Central memory CD4-positive, alpha-beta T cell (primary cell): ENCODE measurements at regions not wholly inside any gene's neighbourhood (a gene's known extent, or its start where the extent isn't known, plus 50 kb on each side); places are given as distances from the start of the nearest gene placed in this dataset.
"Not testable (repeated sequence)": the region's sequence is repeated elsewhere in the genome, so short reads cannot be mapped to it uniquely, and the experiment has no call there.

ENCODE experiments used
- DNase-seq: peaks from one replicate; pipeline ENCODE4 v3.0.0; 2022

DNA sequence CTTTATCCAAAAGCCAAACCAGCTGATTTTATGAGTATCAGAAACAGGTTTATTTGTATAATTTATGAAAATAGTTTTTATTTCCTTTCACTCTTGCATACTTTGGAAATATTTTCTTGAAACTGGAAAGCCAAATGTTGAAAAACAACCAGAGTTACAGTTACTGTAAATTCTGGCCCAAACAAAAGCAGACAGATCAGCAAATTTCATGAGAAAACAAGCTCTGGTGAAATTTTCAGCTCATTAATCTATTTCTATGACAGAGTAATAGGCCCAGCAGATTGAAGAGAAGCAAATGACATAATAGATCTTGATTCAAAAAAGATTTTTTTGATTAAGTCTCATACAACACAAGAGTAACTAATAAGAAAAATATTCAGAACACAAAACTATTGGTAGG is 182.7 kb downstream of the ENC1 start:
- no peak for DNase-seq

DNA sequence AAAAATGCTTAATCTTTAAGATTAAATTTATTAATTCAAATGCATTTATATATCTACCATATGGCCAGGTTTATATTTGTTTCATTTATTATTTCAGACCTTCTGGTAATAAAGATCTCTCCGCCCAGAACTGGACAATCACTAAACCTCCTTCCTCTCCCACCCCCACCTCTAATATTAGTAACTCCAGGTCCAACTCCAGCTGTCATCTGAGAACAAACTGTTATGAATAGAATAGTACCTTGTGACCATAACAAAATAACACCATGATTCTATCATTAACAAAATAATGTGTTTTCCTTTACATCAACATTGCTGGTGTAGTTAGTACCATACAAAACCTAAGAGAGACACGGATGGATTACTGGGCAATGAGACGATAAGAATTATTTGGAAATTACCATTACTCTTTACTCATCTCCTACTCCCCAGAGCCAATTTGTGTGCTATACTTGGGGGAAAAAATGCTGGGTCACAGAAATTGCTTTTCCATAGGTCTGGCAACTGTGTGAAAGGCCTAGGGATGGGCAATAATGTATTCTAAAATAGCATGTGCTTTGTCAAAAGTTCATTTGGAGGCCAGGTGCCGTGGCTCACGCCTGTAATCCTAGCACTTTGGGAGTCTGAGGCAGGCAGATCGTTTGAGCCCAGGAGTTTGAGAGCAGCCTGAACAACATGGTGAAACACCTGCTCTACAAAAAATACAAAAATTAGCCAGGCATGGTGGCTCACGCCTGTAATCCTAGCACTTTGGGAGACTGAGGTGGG is 186.1 kb downstream of the ENC1 start:
- no peak for DNase-seq

DNA sequence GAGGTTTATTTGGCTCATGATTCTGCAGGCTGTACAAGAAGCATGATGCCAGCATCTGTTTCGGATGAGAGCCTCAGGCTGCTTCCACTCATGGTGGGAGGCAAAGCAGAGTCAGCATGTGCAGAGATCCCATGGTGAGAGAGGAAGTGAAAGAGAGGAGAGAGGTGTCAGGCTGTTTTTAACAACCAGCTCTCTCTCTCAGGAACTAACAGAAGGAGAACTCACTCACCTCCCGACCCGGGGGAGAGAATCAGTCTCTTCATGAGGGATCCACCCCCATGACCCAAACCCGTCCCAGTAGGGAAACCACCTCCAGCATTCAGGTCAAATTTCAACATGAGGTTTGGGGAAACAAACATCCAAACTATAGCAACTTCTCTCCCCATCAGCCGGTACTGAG is 187.7 kb downstream of the ENC1 start:
- no peak for DNase-seq

DNA sequence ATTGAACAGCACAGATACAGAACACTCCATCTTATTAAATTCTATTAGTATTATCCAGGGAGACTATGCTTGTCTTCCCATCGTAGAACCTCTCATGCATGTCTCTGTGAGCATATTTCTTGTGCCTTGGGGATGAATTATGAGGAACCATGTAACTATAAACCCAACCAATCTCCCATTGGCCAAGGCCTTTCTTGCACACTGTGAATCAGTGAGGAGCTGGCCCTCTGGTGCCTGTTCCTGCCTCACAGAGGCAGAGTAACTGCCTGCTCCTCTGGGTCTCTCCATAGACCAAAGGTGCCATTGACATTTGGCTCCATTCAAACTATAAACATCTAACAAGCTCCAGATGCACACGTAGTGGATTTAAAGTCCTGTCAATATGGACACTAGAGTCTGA is 190.4 kb downstream of the ENC1 start:
- DNase-seq: no peak

DNA sequence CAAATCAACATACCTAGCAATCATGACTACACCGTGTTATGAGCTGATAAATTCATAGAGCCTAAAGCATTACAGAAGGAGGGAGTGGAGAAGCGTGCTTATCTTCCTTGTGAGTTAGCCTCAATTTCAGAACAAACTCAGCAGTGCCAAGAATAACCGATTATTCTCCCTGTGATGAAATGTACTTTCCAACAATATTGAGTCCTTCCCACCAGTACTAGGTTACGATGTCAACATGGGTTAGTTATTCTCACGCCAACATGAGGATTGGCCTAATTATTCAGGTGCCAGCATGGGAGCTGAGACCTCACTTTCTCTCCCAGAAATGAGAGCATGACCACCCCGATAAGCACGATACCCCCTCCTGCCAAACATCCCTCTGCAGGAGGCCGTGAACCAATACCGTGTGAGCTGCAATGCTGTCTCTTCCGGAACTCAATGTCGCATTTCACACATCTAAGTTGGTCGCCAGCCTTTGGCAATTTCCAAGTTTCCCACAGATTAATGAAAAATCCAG is 193.7 kb downstream of the ENC1 start:
- DNase-seq: no peak

DNA sequence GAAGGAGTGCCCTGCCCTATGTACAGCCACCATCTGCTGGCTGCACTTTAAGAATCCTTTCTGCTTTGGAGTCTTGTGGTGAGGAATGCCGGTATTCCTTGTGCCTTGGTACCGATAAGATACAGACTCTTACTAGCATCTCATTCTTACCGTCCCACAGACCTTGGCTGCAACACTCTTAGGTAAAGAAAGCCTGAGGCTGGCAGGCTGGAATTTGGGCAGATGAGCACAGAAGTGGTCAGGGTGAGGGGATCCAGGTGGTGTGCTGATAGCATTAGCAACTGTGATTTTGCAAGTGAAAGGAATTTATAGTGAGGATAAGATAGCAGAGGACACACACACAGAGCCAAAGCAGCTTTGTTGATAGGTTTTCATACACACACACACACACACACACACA is 198.1 kb downstream of the ENC1 start:
- no peak for DNase-seq

DNA sequence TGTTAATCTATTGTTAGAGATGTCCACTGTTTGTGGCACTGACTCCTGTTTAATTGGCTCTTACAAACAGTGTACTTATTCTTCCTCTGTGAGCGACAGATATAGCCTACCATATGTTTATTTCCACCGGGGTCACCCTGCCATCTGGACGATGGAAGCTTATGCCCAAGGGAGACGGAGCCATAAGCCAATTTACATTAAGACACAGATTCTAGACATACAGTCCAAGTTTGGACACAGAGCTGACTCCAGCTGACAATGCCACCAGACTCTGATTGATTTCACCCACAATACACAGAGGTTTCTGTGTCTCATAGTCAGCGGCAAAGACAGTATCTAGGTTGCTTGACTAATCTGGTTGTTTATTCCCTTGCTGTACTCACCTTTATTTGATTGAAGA is 198.9 kb downstream of the ENC1 start:
- no peak for DNase-seq

DNA sequence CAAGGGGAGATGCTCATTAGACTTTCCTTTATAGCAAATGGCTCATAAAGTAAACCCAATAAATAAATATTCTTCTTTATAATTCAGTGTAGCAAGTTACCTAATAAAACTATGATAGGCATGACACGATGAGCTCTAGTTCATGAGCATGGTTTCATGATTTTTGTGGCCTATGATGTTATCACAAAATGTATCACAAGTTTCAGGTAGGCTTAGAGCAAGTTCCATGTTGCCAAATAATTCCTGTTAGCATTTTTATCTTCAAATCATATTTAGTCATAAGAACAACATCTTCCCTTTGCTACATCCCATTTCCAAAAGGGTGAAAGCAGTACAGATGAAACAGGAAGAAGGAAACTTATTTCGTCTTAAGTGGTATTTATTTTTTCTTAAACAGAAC is 200.2 kb downstream of the ENC1 start:
- DNase-seq: no peak

DNA sequence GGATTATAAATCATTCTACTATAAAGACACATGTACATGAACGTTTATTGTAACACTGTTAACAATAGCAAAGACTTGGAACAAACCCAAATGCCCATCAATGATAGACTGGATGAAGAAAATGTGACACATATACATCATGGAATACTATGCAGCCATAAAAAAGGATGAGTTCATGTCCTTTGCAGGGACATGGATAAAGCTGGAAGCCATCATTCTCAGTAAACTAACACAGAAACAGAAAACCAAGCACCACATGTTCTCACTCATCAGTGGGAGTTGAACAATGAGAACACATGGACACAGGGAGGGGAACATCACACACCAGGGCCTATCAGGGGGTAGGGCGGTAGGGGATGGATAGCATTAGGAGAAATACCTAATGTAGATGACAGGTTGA is 202.7 kb downstream of the ENC1 start:
- not testable (repeated sequence) for DNase-seq

DNA sequence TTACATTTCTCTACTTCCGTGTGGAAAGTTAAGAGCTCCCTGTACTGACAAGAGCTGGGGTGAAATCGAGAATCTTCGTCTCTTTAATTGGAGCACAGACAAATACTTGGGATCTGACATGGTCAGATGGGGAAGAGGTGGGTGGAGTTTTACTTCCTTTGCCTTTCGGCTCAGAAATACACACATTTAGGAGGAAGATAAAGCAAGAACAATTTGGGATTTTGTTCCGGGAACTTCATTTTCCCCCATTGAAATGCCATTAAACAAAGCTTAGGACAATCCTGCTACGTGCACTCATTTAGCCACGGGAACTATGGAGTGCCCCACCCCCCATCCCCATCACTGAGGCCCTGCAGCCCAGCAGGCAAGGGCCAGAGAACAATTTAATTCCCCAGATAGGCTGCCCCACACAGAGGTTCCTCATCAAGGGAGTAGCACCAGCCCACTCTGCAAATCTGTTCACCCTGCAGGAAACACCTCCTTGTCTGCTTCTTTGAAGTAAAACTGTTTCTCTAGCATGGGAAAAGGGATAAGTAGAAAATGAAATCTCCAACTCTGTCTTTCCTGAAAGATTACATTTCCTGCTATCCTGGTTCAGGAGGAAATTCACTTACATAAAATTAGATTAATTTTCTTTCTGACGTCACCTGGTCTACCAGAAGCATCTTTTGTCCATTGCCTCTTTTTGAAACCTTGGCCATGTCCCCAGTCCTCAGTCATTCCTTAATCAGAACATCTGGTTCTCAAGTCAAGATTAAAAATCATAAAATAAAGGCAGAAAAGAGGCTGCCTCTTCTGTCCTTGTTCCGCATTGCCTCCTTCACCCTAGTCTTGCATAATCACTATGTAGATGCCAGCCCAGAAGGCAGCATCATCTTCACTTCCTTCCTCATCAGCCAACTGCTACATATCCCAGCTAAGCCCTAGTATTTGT is 206.4 kb downstream of the ENC1 start:
- DNase-seq: no peak

DNA sequence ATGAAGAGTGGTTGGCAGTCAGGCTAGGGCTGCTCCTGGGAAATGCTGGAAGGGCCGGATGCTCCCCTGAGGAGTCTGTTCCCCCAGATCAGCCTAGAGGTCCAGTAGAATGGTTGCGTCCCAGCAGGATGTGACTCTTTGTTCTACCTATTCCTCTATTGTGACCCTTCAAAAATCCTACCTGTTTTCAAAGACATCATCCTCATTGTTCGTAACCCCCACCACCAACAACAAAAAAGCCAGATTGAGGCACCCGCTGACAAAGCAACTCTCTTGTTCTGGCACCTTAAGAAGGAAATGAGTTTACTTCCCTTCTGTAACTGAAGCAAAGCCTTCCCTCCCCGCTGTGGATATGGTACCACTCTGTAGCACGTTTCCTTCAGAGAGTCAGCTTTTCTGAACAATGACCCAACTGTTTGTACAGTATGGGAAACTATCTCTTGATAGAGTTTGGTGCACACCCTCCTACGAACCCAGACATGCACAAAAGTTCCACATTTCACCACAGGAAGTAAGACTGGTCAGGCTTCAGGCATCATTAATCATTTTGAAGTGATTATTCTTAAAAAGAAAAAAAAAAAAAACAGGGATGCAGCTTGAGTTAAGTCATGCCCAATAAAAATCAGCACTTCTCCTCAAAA is 207.2 kb downstream of the ENC1 start:
- no peak for DNase-seq

DNA sequence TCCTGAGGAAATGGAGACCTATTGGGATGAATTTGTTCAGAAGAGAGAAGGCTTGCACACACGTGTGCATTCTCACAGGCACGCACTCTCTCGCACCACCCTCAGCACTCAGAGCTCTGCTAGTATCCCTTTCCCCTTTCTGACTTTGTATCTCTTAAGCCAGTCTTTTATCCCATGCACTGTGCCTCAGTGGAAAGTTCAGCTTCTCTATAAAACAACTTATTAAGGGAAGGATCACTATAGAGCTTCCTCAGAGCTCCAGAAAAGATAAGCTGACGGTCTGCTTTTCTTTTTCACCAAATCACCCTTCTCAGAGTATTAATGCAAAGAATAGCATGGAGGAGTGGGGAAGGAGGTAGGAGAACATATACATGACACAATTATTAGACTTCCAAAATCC is 207.8 kb downstream of the ENC1 start:
- DNase-seq: no peak

DNA sequence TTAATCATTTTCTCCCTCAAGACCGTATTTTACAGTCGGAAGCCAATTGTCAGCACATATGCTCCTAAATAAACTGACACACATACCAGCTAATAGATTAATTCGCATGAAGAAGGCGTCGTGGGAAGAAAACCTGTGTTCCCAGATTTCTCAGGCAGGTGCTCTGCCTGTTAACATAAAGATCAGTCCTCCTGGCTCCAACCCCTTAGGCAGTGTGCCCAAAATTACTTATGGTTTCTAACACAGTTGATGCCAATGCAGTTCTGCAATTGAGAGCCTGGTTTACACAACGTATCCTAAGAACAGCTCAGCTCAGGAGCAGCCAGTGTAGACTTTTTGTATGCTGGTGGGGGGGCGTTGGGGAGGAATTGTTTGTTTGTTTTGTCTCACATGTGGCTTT is 208.3 kb downstream of the ENC1 start:
- DNase-seq: no peak

DNA sequence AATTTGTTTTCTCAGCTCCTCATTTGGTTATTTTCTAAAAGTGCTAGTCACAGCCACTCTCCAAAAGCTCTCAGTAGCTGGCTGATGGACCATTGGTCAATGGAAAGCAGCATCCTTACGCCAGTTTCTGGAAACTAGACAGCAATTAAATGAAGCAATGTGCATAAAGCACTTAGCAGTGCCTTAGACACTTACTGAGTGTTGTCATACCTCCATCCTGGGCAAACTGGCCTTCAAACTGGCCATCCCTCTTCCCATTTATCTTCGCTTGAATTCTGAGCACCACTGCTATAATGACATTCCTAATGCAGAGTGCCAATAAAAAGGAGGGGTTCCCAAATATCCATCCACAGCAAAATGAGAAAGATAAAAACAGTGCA is 209.2 kb downstream of the ENC1 start:
- no peak for DNase-seq

DNA sequence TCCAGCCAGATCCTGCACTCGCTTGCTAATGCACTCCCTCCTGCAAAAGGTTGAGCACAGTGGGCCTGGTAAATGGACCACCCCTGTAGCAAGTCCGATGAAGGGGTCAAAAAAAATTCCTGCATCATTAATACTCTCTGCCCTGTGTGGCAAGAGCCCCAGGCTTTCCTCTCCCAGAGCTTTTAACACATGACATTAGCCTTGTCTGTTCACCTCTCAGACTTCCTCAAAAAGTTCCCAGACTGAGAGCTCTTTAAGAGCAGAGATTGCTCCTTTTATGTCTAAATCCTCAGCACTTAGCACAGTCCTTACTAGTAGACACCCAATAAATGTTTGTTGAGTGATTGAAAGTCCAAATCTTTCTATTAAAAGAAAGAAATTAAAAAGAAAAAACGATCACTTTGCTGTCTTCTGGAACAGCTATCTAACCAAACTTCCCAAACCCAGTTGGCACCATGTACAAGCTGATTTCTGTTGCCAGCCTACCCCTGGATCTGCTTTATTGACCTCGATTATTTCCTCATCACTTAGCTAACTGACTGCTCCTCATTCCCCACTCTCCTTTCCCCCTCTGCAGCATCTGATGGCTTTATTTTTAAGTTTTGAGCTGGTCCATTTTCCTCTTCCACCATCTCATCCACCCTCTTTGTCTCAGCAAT is 209.8 kb downstream of the ENC1 start:
- DNase-seq: no peak

DNA sequence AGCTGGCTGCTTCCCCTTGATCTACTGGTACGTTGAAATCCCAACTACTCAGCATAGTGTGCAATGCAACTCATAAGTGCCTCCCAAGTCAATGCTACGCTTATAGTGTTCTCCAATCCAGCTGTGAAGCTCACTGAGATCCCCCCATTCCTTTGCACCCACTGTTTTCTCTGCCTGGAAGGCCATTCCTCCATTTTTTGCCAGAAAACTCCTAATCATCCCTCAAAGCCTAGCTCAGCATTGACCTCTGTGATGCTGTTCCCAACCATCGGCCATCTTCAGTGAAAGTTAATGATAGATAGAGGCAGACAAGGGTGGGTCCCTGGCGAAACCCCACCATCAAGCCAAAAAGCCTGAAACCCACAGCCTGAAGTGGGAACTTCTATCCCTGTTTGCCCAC is 211.0 kb downstream of the ENC1 start:
- DNase-seq: no peak

DNA sequence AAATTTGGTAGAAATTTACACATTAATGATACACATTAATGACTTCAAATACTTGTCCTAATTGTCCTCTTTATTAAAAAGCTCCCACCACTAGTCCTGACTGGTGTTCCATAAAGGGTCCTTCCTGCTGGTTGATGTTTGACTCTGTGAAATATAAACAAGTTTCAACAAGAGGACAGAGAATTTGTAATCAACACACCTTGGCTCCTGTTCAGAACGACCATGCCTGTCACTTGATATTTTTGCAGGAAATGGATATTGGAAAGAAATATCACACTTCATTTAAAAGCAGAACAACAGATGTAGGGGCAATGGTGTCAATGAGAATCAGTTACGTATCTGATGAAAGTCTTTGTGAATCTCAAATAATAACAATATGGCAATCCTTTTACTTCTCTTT is 211.7 kb downstream of the ENC1 start:
- DNase-seq: no peak

DNA sequence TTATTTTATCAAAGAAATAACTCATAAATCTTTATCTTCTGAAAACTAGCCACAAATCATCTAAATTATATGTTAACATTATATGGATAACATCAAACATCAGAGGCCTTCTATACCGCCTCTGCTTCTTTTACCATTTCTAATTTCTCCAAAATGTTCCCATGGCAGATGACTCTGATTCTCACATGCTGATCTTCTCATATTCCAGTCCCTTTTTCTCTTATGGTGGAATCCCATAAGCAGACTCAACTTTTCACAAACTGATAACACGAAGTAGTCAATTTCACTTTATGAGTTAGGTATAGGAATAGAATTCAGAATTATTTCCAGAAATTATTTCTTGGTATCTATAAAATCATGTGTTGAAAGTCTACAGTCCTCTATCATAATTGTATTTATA is 212.3 kb downstream of the ENC1 start:
- DNase-seq: no peak

DNA sequence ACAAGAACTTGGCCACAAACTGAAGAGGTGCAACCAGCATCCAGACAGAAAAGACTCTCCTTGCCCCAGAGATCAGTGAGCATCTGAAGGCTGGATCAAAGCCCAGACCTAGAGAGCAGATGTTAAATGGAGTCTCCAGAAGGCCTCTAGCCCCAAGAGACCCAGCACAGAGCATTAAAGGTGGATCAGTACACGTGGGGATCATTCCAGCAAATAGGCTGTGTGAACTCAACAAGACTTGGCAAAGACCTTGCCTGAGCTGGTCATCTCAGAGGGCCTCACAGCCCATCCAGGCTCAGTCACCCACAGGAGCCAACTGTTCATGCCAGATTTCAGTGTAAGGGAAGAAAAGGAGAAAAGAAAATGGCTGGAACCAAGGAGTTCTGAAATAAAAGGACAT is 214.0 kb downstream of the ENC1 start:
- no peak for DNase-seq

DNA sequence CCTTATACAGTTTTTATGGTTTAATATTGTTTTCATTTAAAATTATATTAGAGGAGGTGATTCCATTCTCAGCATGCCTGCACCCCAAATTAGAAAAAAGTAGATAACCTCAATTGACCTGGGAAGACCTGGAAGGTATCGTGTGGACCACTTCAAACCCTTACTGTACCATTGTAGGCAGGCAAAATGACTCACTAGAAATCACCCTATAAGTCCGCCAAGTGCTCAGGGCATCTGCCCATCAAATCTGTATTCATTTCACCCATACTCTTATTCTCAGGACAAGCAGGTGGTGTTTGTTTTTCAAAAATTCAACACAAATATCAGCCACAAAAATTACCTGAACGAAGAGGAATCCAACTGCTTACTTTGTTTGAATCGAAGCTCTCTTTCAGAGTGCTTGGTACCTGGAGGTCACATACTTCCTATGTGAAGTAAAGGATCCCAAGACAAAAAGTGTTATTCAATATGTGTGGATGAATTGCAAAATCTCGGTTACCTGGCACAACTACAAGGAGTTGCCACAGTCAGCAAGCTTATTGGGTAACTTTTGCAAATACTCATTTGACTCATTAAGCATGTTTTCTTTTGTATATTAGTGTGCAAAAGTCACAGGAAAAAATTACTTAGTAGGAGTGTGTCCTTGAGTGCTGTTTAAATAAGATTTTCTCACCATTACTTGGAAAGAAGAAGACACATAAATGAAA is 216.2 kb downstream of the ENC1 start:
- no peak for DNase-seq

DNA sequence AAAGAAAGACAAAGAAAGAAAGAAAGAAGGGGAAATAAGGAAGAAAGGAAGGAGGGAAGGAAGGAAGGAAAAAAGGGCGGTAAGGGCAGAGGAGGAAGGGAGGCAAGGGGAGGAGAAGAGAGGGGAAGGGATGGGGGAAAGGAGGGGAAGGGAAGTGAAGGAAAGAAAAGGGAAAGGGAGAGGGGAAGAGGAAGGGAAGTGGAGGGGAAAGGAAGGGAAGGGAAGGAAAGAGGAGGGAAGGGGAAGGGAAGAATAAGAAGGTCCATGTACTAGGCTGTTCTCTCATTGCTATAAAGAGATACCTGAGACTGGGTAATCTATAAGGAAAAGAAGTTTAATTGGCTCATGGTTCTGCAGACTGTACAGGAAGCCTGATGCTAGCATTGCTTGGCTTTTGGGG is 217.1 kb downstream of the ENC1 start:
- DNase-seq: no peak

DNA sequence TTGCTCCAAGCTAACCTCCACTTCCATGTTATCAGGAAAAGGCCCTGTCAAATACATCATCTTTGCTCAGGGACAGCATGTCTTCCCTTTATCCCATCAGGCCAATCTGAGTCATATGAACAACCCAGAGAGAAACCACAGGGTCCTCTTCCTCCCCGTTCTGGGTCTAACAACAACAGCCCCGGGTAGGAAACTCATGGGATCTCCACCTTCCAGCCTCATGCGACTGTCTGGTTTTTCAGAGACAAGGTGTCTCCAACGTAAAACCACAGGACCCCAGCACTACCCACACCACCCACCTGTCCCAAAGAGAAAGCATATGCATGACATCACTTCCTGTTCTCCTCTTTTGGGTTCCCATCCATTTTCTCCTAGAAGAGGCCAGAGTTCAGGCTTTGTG is 217.9 kb downstream of the ENC1 start:
- no peak for DNase-seq
